ENCODE measurements at regions not wholly inside any gene's neighbourhood (a gene's known extent, or its start where the extent isn't known, plus 50 kb on each side); places are given as distances from the start of the nearest gene placed in this dataset.
A peak's percentile ranks its signal among the peaks of the same experiment; 100 is the strongest.

DNA sequence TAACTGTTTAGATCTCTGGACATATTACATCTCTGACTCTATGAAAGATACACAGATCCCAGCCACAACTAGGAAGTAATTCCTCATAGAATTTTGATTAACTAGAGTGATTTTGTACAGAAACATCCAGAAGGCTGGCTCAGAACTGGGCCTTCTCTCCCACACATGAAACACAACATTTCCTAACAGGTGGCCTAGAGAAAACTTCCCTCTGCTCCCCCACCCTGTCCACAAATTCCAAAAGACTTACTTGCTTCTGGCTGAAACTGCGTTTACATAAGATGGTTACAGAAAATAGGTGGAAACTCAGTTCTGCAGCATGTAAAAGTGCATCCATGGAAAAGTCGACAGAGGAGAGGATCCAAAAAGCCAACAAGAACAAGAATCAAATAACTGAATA, 132.9 kb downstream of the FZD1 start:
- H3K27ac ChIP-seq (ENCODE audit: extremely low read depth, low read depth, low read length): no peak overlapping the region
- H3K4me1 ChIP-seq (ENCODE audit: control insufficient read depth, insufficient read depth, low read length): peaks cover 4% of the 10 kb centered on the region; the same call in 1 of the 2 replicates
- CTCF ChIA-PET: no interaction called here
- POLR2A ChIA-PET: no interaction called here
- no peaks in the 10 kb centered on the region for H3K9me3 ChIP-seq (ENCODE audit: control insufficient read depth, insufficient read depth, low read depth, low read length)
- no peak for TF ChIP-seq ZNF76 (tag by site-specific recombination; IDR thresholded peaks at IDR 0.05; ENCODE audit: borderline replicate concordance, low read depth)
- TF ChIP-seq ZNF501 (tag by site-specific recombination; IDR thresholded peaks at IDR 0.05): no peak
- no peak for TF ChIP-seq ZNF510 (tag by site-specific recombination; IDR thresholded peaks at IDR 0.05; ENCODE audit: insufficient replicate concordance)
- no peak for TF ChIP-seq ZBTB1 (tag by site-specific recombination; IDR thresholded peaks at IDR 0.05)
- TF ChIP-seq, protein P1, sequence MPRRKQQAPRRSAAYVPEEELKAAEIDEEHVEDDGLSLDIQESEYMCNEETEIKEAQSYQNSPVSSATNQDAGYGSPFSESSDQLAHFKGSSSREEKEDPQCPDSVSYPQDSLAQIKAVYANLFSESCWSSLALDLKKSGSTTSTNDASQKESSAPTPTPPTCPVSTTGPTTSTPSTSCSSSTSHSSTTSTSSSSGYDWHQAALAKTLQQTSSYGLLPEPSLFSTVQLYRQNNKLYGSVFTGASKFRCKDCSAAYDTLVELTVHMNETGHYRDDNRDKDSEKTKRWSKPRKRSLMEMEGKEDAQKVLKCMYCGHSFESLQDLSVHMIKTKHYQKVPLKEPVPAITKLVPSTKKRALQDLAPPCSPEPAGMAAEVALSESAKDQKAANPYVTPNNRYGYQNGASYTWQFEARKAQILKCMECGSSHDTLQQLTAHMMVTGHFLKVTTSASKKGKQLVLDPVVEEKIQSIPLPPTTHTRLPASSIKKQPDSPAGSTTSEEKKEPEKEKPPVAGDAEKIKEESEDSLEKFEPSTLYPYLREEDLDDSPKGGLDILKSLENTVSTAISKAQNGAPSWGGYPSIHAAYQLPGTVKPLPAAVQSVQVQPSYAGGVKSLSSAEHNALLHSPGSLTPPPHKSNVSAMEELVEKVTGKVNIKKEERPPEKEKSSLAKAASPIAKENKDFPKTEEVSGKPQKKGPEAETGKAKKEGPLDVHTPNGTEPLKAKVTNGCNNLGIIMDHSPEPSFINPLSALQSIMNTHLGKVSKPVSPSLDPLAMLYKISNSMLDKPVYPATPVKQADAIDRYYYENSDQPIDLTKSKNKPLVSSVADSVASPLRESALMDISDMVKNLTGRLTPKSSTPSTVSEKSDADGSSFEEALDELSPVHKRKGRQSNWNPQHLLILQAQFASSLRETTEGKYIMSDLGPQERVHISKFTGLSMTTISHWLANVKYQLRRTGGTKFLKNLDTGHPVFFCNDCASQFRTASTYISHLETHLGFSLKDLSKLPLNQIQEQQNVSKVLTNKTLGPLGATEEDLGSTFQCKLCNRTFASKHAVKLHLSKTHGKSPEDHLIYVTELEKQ (tag by site-specific recombination; IDR thresholded peaks at IDR 0.05; ENCODE audit: borderline replicate concordance): no peak
- TF ChIP-seq ZNF354C (tag by site-specific recombination; IDR thresholded peaks at IDR 0.05; ENCODE audit: borderline replicate concordance, low read depth): no peak
- TF ChIP-seq, protein P2, sequence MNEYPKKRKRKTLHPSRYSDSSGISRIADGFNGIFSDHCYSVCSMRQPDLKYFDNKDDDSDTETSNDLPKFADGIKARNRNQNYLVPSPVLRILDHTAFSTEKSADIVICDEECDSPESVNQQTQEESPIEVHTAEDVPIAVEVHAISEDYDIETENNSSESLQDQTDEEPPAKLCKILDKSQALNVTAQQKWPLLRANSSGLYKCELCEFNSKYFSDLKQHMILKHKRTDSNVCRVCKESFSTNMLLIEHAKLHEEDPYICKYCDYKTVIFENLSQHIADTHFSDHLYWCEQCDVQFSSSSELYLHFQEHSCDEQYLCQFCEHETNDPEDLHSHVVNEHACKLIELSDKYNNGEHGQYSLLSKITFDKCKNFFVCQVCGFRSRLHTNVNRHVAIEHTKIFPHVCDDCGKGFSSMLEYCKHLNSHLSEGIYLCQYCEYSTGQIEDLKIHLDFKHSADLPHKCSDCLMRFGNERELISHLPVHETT (tag by site-specific recombination; IDR thresholded peaks at IDR 0.05): no peak
- TF ChIP-seq ZNF558 (tag by site-specific recombination; IDR thresholded peaks at IDR 0.05): no peak
- TF ChIP-seq HOXD13 (CRISPR knock-in tag; IDR thresholded peaks at IDR 0.05; ENCODE audit: borderline replicate concordance): no peak
- no peak for TF ChIP-seq ZNF658 (tag by site-specific recombination; IDR thresholded peaks at IDR 0.05)
- no peak for TF ChIP-seq ZNF335 (tag by site-specific recombination; conservative IDR thresholded peaks at IDR 0.05)
- TF ChIP-seq ZNF701 (tag by site-specific recombination; IDR thresholded peaks at IDR 0.05): no peak
- TF ChIP-seq, protein P3, sequence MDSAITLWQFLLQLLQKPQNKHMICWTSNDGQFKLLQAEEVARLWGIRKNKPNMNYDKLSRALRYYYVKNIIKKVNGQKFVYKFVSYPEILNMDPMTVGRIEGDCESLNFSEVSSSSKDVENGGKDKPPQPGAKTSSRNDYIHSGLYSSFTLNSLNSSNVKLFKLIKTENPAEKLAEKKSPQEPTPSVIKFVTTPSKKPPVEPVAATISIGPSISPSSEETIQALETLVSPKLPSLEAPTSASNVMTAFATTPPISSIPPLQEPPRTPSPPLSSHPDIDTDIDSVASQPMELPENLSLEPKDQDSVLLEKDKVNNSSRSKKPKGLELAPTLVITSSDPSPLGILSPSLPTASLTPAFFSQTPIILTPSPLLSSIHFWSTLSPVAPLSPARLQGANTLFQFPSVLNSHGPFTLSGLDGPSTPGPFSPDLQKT (IDR thresholded peaks at IDR 0.05; ENCODE audit: borderline replicate concordance, low read depth, low read length): no peak
- no peak for TF ChIP-seq ZNF214 (tag by site-specific recombination; IDR thresholded peaks at IDR 0.05; ENCODE audit: borderline replicate concordance)
- no peaks in the 10 kb centered on the region for H3K36me3 ChIP-seq (ENCODE audit: control insufficient read depth in 2 of 2, insufficient read depth in 1 of 2, low read length in 2 of 2)
- H3K4me3 ChIP-seq (ENCODE audit: low read depth, low read length): no peak overlapping the region

DNA sequence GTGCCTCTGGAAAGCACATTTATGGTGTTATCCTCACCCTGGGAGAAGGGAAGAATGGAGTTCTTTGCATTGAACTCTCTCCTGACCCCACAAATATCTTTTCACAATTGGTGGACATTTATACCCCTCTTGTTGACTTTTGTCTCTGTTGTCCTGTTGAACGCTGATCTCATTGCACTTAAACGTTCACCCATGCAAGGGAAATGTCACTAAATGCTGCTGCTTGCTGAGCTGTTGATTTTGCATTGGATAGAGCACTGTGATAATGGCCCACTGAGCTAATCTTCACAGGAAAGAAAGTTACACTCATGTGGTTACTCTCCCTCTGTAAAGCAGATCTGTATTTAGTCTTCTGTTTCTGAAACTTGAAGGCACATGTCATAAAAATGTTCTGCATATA, 133.4 kb downstream of the FZD1 start:
- ChIA-PET POLR2A (no interaction called here), CTCF (no interaction called here)
- Histone ChIP-seq H3K4me1 (ENCODE audit: control insufficient read depth, insufficient read depth, low read length) (peaks cover 4% of the 10 kb centered on the region; the same call in 1 of the 2 replicates), H3K36me3 (ENCODE audit: control insufficient read depth in 2 of 2, insufficient read depth in 1 of 2, low read length in 2 of 2) (no peaks in the 10 kb centered on the region), H3K27ac (ENCODE audit: extremely low read depth, low read depth, low read length) (no peak overlapping the region), H3K9me3 (ENCODE audit: control insufficient read depth, insufficient read depth, low read depth, low read length) (no peaks in the 10 kb centered on the region), H3K4me3 (ENCODE audit: low read depth, low read length) (no peak overlapping the region)
- TF ChIP-seq TRIM28 (IDR thresholded peaks at IDR 0.05; ENCODE audit: borderline replicate concordance, low read length) (peak; percentile 82), ZIC2 (tag by site-specific recombination; IDR thresholded peaks at IDR 0.05) (peak; percentile 39; the same call in 1 of the 2 replicates), ZNF175 (tag by site-specific recombination; IDR thresholded peaks at IDR 0.05) (no peak)
- TF ChIP-seq, protein P4, sequence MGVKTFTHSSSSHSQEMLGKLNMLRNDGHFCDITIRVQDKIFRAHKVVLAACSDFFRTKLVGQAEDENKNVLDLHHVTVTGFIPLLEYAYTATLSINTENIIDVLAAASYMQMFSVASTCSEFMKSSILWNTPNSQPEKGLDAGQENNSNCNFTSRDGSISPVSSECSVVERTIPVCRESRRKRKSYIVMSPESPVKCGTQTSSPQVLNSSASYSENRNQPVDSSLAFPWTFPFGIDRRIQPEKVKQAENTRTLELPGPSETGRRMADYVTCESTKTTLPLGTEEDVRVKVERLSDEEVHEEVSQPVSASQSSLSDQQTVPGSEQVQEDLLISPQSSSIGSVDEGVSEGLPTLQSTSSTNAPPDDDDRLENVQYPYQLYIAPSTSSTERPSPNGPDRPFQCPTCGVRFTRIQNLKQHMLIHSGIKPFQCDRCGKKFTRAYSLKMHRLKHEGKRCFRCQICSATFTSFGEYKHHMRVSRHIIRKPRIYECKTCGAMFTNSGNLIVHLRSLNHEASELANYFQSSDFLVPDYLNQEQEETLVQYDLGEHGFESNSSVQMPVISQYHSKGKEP (tag by site-specific recombination; IDR thresholded peaks at IDR 0.05): peak; percentile 86
